ENCODE measurements at regions not wholly inside any gene's neighbourhood (a gene's known extent, or its start where the extent isn't known, plus 50 kb on each side); places are given as distances from the start of the nearest gene placed in this dataset.
A peak's percentile ranks its signal among the peaks of the same experiment; 100 is the strongest.
"Not testable (repeated sequence)": the region's sequence is repeated elsewhere in the genome, so short reads cannot be mapped to it uniquely, and the experiment has no call there.

DNA sequence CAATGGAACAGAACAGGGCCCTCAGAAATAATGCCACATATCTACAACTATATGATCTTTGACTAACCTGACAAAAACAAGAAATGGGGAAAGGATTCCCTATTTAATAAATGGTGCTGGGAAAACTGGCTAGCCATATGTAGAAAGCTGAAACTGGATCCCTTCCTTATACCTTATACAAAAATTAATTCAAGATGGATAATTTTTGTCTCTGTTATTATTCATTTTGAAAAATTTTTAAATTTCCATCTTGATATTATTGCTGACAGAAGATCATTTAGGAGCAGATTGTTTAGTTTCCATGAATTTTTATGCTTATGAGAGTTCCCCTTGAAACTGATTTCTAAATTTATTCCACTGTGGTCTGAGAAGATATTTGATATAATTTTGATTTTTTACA, 2039.8 kb upstream of the NUDT12 start:
- DNase-seq, H3K27ac Mint-ChIP-seq, ATAC-seq, H3K4me1 Mint-ChIP-seq, H3K27me3 Mint-ChIP-seq, H3K4me3 Mint-ChIP-seq: not testable (repeated sequence)
- H3K9me3 Mint-ChIP-seq, result peaks cover 15 to 44% of the 10 kb centered on the region in 2 donors

DNA sequence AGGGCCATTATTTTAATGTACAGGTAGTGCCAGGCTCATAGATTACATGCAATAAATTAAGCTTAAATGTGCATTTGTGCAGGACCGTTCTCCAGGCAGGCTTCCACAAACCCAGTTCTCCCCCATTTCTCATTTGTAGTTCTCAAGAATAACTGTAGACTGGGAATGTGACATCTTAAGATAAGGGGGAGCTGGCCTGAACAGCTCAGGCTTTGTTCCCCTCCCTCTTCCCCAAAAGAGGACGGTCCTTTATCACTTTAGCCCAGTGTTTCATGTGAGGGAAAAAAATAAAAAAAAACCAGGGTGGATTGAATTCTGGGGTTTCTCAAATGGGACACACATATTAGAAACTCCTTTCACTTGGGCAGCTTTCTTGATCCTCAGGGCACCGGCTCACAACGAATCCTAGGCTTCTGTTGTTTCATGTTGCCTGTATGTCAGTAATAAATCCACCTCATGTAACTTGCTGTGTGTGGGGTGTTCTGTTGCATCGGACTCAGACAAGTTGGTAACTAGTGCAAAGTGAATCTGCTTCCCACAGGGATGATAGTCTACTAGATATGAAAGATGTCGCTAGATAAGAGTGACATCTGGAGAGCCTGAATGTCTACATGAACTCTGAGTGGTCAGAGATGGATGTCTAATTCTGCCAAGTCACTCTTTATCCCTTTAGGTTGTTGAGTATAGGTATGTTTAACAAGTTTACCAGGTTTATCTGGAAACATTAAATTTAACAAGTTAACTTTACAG, 2030.6 kb upstream of the NUDT12 start:
- ATAC-seq, result no peak
- DNase-seq, result no peak
- Mint-ChIP-seq H3K4me3 (no peak overlapping the region), H3K4me1 (no peaks in the 10 kb centered on the region), H3K27ac (peak overlapping the region in 1 of 2 donors; percentile 20), H3K9me3 (peaks cover 0 to 9% of the 10 kb centered on the region in 2 donors), H3K27me3 (no peaks in the 10 kb centered on the region)

DNA sequence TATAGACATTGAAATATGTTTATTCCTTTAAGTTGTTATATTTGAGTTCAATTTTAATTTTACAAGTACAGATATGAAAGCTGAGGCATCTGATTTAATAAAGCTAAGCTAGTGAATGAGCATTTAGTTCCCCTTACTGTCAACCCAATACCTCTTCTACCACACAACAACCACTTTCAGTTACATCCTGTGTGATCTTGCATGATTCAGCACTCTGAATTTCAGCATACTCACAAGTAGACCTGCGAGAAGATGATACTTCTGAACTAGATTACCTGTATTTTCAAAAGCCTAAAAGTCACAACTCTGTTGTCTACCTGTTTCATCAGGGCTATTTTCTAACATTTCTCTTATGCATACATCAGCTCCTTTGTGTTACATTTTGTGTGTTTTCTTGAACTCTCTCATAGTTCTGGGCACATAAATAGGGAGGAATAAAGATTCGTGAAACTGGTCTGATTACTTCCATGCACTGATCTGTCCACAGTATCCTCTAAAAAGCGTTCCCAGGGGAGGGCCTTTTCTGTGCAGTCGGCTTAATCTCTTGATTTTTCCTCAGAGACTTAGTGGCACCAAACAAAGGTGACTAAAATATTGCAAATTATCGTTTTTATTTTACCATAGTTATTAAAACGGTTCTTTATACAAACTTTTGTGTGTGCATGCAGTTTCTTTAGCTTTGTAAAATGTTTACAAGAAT, 2025.5 kb upstream of the NUDT12 start:
- no peak overlapping the region for H3K27ac Mint-ChIP-seq
- H3K4me3 Mint-ChIP-seq, result no peak overlapping the region
- ATAC-seq, result no peak
- peaks cover 4 to 19% of the 10 kb centered on the region in 2 donors for H3K9me3 Mint-ChIP-seq
- H3K4me1 Mint-ChIP-seq, result no peaks in the 10 kb centered on the region
- H3K27me3 Mint-ChIP-seq, result no peaks in the 10 kb centered on the region
- DNase-seq, result no peak

DNA sequence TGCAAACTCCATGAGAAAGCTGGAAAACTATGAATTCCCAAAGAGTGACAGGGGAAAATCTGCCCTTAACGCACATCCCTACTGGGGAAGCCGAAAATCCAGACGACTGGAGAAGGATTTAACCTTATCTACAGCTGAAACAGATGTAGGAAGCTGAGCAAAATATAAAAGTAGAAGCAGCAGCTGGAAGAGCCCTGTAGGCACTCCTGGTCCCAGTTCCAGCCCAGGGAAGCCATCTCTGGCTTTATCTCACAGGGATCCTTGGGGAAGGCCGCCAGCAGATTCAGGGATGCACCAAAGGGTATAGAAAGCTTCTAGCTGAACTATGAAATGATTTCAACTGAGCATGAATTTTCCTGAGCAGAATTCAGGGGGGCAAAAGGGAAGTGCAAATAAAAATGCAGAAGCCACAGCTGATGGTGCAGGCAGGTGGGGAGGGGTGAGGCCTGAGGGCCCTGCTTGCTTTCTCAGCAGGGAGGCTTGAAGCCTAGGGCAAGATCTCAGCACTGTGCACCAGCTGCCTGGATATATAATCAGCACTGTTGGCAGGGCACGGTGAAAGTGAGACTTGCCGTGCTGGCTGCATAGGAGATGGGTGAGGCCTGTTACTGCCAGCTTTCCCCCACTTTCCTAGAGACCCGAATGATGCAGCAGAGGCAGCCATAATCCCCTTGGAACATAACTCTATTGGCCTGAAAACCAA, 2019.5 kb upstream of the NUDT12 start:
- no peaks in the 10 kb centered on the region for H3K4me1 Mint-ChIP-seq
- no peak overlapping the region for H3K27ac Mint-ChIP-seq
- no peaks in the 10 kb centered on the region for H3K27me3 Mint-ChIP-seq
- no peak for DNase-seq
- peaks cover 21 to 38% of the 10 kb centered on the region in 2 donors for H3K9me3 Mint-ChIP-seq
- no peak for ATAC-seq
- no peak overlapping the region for H3K4me3 Mint-ChIP-seq

DNA sequence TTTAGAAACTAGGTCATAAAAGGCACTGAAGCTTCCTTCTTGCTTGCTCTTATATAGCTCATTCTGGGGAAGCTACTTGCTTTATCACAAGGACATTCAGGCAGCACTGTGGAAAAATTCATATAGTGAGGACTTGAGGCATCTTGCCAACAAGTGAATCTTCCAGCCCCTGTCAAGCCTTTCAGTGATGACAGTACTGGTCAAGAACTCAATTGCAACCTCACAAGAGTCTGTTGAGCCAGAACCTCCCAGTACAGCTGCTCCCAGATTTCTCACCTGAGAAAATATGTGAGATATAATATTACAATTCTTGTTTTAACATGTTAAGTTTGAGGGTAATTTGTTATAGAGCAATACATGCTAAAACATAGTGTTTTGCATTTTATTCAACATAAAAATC, 2011.0 kb upstream of the NUDT12 start:
- Mint-ChIP-seq H3K4me1 (no peaks in the 10 kb centered on the region), H3K27ac (no peak overlapping the region), H3K27me3 (no peaks in the 10 kb centered on the region), H3K9me3 (peaks cover 9 to 10% of the 10 kb centered on the region in 2 donors), H3K4me3 (no peak overlapping the region)
- DNase-seq (no peak), ATAC-seq (no peak)

DNA sequence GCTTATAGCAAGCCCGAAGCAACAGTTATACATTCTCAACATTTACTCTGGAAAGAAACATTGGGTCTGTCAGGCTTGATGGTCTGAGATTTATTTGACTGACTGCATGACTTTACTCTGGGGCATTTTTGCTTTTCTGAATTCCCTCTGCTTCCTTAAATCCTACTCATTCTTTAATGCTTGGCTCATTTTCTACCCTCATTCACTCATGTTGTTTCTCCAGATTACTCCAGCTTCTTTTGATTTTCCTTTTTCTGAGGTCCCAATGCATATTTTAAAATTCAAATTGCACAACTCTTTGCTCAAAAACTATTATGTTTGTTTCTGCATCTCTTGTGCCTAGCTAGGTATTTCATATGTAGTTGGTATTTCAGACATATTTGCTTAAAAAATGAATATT, 2002.9 kb upstream of the NUDT12 start:
- ATAC-seq (no peak), DNase-seq (no peak)
- no peaks in the 10 kb centered on the region for H3K27me3 Mint-ChIP-seq
- H3K9me3 Mint-ChIP-seq, result peaks cover 0 to 4% of the 10 kb centered on the region in 2 donors
- H3K27ac Mint-ChIP-seq, result no peak overlapping the region
- no peak overlapping the region for H3K4me3 Mint-ChIP-seq
- no peaks in the 10 kb centered on the region for H3K4me1 Mint-ChIP-seq

DNA sequence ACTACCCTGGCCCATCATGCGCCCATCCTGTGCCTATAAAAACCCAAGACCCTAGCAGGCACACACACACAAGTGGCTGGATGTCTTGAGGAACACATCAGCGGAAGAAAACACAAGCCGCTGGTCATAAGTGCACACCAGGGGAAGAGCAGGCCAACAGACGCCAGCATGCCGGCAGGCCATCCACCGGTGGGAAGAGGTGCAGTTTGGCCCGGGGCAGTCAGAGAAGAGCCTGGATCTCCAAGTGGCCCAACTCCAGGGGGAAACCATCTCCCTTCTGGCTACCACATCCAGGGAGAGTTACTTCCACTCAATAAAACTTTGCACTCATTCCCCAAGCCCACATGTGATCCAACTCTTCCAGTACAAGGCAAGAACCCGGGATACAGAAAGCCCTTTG, 2001.3 kb upstream of the NUDT12 start:
- Mint-ChIP-seq H3K4me1 (no peaks in the 10 kb centered on the region), H3K27me3 (no peaks in the 10 kb centered on the region), H3K4me3 (no peak overlapping the region), H3K27ac (no peak overlapping the region), H3K9me3 (peaks cover 0 to 4% of the 10 kb centered on the region in 2 donors)
- DNase-seq (no peak), ATAC-seq (no peak)

DNA sequence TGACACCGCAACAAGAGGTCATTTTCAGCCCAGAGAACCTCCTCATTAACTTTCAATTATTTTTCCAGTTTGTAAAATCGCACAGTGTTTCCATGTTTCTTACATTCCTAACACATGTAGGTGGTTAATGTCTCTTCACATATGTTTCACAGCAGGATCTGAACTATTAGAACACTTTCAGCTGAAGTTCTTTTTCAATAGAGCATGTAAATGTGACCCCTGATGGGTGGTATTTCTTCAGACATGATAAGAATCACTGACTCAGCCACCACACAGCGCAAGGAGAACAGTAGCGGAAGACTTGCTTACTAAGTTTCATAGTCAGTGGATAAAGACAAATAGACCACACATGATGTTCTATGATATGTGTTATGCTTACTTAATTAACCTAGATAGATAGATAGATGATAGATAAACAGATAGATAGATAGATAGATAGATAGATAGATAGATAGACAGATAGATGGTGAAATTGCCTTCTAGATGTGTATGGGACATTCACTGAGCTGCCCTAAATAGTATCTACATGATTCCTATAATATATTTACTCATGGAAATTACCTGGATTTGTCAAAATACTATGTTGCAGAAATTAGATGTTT, 1992.1 kb upstream of the NUDT12 start:
- ATAC-seq (no peak), DNase-seq (no peak)
- Mint-ChIP-seq H3K4me1 (no peaks in the 10 kb centered on the region), H3K9me3 (peaks cover 5 to 17% of the 10 kb centered on the region in 2 donors), H3K27me3 (no peaks in the 10 kb centered on the region), H3K27ac (no peak overlapping the region), H3K4me3 (no peak overlapping the region)

DNA sequence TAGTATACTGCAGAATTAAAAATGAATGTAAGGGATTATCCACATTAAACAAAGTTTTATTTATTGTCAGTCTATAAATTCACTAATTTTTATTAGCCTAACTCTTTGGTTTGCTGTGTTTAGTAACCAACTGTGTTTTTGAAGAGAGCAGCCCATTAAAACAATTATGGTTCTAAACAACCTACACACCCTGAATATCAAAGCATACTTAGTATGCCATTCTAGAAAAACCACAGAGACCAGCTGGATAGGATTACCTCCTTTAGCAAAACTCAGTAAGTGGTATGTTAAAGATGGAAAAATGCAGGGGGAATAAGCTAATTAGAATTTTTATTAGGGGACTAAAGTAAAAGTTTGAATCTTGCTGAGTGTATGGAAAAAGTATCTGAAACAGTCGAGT, 1981.7 kb upstream of the NUDT12 start:
- H3K4me3 Mint-ChIP-seq, result no peak overlapping the region
- DNase-seq (no peak), ATAC-seq (no peak)
- no peaks in the 10 kb centered on the region for H3K27me3 Mint-ChIP-seq
- no peak overlapping the region for H3K27ac Mint-ChIP-seq
- H3K9me3 Mint-ChIP-seq, result peaks cover 9 to 18% of the 10 kb centered on the region in 2 donors
- no peaks in the 10 kb centered on the region for H3K4me1 Mint-ChIP-seq

DNA sequence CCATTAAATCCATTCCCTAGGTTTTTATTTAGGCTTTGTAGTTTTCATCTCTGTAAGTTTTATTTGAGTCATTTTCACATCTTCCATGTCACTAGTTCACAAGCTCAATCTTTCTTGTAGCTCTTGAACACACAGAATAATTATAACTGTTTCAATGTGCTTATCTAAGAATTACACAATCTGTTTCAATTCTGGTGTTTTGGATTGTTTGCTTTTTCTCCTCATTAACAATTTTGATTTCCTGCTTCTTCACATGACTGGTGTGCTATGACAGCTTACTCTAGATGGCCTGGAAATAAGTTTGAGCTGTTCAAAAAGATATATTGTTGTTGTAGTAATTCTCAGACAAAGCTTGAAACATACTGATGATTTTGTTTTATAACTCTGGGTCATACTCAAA, 1974.1 kb upstream of the NUDT12 start:
- DNase-seq (no peak), ATAC-seq (no peak)
- no peaks in the 10 kb centered on the region for H3K27me3 Mint-ChIP-seq
- no peak overlapping the region for H3K4me3 Mint-ChIP-seq
- no peaks in the 10 kb centered on the region for H3K4me1 Mint-ChIP-seq
- H3K9me3 Mint-ChIP-seq, result peaks cover 0 to 10% of the 10 kb centered on the region in 2 donors
- no peak overlapping the region for H3K27ac Mint-ChIP-seq

DNA sequence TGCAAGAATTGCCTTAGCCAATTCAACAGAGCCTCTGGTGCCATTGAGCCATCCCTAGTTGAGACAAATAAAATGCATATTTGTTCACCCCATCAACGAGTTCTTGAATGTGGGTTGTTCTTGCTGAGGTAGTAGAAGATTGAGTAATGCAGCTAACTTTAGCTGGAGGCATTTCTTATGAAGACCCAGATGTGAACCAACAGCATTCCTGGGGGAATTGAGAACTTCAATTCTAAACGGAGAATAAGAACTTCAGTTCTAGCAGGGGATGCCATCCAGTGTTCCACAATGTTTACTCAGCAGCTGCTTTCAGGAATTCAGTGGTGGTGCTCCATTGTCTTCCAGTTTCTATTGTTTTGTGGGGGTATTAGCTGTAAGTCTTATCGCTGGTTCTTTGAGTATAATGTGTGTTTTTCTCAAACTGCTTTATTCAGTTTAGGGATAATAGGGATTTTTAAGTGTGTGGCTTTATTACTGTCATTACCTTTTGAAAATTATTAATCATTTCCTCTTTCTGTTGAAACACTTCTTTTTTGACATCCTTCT, 1968.2 kb upstream of the NUDT12 start:
- no peaks in the 10 kb centered on the region for H3K27me3 Mint-ChIP-seq
- H3K4me1 Mint-ChIP-seq, result no peaks in the 10 kb centered on the region

DNA sequence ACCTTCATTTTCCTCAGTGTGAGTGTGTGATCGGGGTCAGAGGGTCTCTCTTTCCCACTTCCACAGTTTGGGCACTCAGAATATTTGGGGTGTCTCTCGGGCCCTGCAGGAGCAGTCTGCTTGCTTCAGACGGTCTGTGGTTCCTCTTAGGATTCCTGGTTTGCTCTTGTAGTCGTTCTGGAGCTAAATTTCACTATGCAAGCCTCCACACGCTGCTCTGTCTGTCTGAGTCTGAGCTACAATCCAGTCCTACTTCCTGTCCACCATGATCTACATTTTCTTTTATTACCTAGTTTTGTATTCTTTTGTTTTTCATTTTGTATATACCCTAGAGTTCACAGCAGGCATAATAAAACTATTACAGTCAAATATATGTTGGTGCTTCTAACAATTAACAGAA, 1967.3 kb upstream of the NUDT12 start:
- no peak overlapping the region for H3K27ac Mint-ChIP-seq
- no peak overlapping the region for H3K4me3 Mint-ChIP-seq
- DNase-seq (no peak), ATAC-seq (no peak)
- no peaks in the 10 kb centered on the region for H3K4me1 Mint-ChIP-seq
- H3K27me3 Mint-ChIP-seq, result no peaks in the 10 kb centered on the region
- peaks cover 0 to 25% of the 10 kb centered on the region in 2 donors for H3K9me3 Mint-ChIP-seq

More for the DNA sequence above, 1968.2 kb upstream of the NUDT12 start:
- ATAC-seq (no peak), DNase-seq (no peak)
- H3K27ac Mint-ChIP-seq, result no peak overlapping the region
- no peak overlapping the region for H3K4me3 Mint-ChIP-seq
- H3K9me3 Mint-ChIP-seq, result peaks cover 0 to 25% of the 10 kb centered on the region in 2 donors

DNA sequence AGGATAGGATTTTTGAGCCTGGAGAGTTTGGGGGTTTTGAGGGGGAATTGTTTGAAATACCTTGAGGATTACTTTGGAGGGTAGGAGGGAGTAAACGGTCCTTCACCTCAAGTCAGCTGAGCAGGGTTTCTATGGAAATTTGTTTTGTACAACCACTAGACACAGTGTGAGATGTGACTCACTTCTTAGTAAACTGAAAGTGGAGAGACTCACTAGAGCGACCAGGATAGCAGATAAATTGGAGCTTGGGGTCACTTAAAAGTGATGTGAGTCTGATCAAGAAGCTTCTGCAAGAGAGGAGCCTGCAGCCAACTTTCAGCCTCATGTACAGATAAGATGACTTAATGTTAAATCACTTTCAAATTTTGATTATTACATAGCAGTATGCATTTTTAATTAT, 1945.9 kb upstream of the NUDT12 start:
- DNase-seq (no peak), ATAC-seq (no peak)
- no peaks in the 10 kb centered on the region for H3K4me1 Mint-ChIP-seq
- H3K27ac Mint-ChIP-seq, result peak overlapping the region in 1 of 2 donors; percentile 37
- H3K27me3 Mint-ChIP-seq, result no peaks in the 10 kb centered on the region
- H3K9me3 Mint-ChIP-seq, result peaks cover 10 to 31% of the 10 kb centered on the region in 2 donors
- H3K4me3 Mint-ChIP-seq, result no peak overlapping the region

DNA sequence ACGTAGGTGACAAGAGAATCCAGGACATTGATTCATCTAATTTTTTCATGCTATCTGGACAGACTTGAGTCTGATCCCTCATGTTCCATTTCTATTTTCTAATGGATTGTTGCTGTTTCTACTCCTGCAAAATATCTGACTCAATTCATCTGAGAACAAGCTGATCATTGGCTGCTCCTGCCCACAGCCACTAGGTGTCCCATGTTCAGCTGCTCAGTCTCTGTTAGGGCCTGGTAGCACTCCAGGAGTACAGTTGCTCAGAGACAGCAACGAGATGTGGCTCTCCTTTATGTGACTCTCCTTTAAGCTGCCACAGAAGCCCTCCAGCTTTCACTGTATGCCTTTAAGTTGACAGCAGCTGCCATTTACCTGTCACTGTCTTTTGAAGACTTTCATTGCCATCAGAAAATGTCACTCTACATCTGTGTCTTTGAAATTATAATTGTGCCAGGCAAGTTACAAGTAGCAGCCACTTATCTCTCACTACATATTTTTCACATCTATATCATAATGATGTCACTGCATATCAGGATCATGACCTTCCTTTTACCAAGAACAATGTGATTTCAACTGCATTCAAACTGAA, 1944.2 kb upstream of the NUDT12 start:
- no peak for ATAC-seq
- Mint-ChIP-seq H3K4me1 (no peaks in the 10 kb centered on the region), H3K4me3 (no peak overlapping the region), H3K27ac (no peak overlapping the region), H3K27me3 (no peaks in the 10 kb centered on the region), H3K9me3 (peaks cover 5 to 26% of the 10 kb centered on the region in 2 donors)
- DNase-seq, result no peak

DNA sequence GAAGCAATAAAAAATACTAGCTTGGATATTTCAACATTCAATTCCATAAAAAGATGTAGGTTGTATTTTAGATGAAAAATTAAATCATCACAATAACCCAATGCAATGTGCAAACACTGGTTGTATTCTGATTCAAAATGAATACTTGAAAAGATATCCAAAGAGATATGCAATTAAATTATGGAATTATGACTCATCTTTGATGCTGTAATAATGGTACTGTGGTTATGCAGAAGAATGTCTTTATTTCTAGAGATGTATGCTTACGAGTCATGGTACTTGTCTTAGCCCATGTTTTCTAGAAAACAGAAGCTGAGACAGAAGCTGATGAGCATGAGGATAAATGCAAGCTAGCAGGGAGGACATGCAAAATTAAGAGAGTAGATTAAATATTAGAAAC, 1941.4 kb upstream of the NUDT12 start:
- Mint-ChIP-seq H3K9me3 (peaks cover 0 to 14% of the 10 kb centered on the region in 2 donors), H3K27ac (no peak overlapping the region), H3K4me3 (no peak overlapping the region), H3K27me3 (no peaks in the 10 kb centered on the region), H3K4me1 (no peaks in the 10 kb centered on the region)
- no peak for DNase-seq
- no peak for ATAC-seq

Measured in stimulated activated naive CD8-positive, alpha-beta T cell treated with anti-CD3 and anti-CD28 coated beads, Interleukin-15, amount 100 ng/mL, for 72 hours (primary cell).